HG03457 (cell line): ENCODE measurements at regions not wholly inside any gene's neighbourhood (a gene's known extent, or its start where the extent isn't known, plus 50 kb on each side); places are given as distances from the start of the nearest gene placed in this dataset.
A peak's percentile ranks its signal among the peaks of the same experiment; 100 is the strongest.
"Not testable (repeated sequence)": the region's sequence is repeated elsewhere in the genome, so short reads cannot be mapped to it uniquely, and the experiment has no call there.

Experiments used
- ATAC-seq: cut with Tn5 transposase; IDR thresholded peaks from one replicate; pipeline ENCODE4 v1.9.1; 2021; ENCODE audit warnings: moderate number of reproducible peaks; ENCODE audit not compliant: unreplicated experiment

GRCh38 chr12:91896286-91897024 is 249.2 kb downstream of the BTG1 start:
- ATAC-seq, result no peak

DNA sequence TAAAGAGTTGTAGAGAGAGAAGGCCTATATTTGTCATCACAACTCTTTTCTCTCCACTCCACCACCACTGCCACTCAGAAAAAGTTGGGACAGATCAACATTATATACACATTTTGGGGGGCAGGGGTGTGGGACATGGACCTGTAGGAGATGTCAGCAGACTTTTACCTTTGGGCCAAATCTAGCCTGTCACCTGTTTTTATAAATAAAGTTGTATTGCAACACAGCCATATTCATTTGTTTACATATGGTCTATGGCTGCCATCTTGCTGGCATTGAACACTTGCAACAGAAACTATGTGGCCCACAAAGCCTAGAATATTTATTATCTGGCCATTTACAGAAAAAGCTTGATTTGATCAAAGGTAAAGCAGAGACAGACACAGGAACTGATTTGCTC is 250.7 kb downstream of the BTG1 start:
- no peak for ATAC-seq

- ATAC-seq, result no peak
Observed at GRCh38 chr12:91893476-91893875, 252.2 kb downstream of the BTG1 start.

GRCh38 chr12:91892081-91892855 is 253.4 kb downstream of the BTG1 start:
- ATAC-seq, result no peak

- no peak for ATAC-seq
Observed at GRCh38 chr12:91890742-91891141, 254.9 kb downstream of the BTG1 start.

DNA sequence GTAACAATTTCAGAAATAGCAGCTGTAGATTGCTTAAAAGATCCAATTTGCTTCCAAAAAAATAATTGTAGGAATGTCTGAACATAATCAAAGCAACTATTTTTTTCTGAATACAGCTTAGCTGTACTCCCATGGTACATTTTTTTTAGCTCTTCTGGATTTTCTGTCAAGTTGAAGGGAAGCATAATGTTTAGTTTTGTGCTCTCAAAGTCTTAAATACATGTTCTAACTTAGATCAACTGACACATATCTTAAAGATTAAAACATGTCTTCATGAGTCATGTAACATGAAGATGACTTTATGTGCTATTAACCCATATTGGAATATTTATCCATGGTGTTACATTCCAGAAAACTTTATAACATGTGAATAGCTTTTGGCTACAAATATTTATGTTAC is 255.7 kb downstream of the BTG1 start:
- ATAC-seq, result no peak

GRCh38 chr12:91889059-91889458 is 256.6 kb downstream of the BTG1 start:
- no peak for ATAC-seq

GRCh38 chr12:91887957-91888356 is 257.7 kb downstream of the BTG1 start:
- no peak for ATAC-seq

GRCh38 chr12:91885851-91886731 is 259.6 kb downstream of the BTG1 start:
- no peak for ATAC-seq

DNA sequence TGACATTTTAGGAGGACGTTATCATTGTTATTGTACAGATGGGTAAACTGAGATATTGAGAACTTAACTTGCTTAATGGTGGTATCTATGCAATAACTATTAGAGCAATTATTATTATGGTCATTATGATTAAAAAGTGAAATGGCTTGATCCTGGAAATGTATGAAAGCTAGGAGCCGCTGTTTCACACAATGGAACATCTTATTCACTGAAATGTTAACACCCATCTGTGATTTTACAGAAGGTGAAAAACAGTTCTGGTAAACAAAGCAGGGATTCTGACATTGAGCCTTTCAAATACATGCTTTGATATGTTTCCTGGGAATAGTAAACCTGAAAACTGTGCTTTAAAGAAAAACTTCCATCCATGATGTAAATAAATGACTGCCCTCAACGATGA is 261.4 kb downstream of the BTG1 start:
- ATAC-seq, result no peak

DNA sequence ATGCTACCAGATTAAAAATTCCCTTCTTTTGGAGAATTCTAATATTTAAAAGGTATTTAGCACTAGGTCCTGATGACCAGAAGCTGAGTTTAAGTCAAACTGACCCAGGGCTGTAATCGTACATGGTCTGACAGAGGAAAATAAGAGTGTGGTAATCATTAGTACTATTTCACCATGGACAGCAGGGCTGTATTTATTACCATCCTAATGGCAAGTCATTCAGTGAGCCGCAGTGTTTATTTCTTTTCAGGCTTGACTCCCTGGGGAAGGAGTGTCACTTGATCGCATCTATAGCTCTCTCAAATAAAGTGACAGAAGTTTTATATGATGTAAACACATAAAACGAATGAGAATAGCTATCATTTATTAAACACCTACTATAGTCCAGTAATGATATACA is 261.8 kb downstream of the BTG1 start:
- no peak for ATAC-seq

DNA sequence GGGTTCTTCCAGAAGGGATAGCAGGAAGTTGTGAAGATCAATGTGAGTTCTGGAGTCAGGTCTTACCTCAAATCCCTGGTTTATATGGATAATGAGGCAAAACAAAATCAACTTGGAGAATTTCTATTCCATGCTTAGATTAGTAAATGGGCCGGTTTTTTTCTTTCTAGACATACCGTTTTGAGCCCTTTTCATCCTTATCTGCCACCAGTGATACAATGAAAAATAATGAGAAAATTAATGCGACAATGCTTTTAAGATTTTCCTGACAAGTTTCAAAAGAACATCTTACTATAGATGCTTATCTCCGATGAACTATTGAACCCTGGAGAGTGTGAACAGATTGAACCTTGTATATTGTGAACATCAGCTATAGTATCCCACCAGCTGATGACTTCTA is 262.7 kb downstream of the BTG1 start:
- no peak for ATAC-seq

- no peak for ATAC-seq
Observed at GRCh38 chr12:91880528-91880927, 265.1 kb downstream of the BTG1 start.

GRCh38 chr12:91877456-91878235 is 268.0 kb downstream of the BTG1 start:
- no peak for ATAC-seq

- ATAC-seq, result peak; percentile 88
Observed at GRCh38 chr12:91877022-91877421, 268.6 kb downstream of the BTG1 start.

DNA sequence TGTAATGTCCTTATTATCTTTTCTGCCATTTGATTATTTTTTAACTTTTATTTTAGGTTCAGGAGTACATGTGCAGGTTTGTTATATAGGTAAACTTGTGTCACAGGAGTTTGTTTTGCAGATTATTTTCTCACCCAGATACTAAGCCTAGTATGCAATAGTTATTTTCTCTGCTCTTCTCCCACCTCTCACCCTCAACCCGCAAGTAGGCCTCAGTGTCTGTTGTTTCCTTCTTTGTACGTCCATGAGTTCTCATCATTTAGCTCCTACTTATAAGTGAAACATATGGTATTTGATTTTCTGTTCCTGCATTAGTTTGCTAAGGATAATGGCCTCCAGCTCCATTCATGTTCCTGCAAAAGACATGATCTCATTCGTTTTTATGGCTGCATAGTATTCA is 270.0 kb downstream of the BTG1 start:
- ATAC-seq, result not testable (repeated sequence)

DNA sequence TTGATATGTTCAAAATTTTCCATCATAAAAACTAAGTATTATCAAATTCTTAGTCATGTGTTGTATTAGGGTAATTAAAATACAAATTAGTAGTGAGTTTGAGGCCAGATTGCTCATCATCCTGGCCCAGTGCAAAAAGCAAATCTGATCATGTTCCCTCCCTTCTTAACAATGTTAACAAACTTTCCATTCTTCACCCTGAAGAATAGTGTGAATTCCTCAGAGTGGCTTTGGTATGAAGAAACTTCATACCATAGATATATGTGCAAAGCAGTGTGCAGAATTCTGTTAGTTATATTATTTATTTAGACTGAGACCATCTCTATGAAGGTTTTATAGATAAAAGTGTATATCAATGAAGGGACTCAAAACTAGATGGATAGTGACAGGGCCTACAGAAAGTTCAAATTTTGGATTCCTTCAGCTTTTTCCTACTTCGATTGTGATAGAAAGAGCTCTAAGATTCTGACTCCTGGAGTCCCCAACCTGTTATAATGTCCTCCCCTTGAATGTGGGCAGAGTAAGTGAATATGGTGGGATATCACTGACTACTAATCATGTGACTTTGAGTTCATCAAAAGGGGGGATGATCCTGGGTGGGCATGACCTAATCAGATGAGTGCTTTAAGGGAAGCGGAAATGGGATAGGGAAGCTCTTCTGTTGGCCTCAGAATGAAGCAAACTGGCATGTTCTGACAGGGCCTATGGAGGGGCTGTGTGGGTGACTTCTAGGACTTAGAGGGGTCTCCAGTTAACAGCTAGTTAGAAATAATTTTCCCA is 271.4 kb downstream of the BTG1 start:
- ATAC-seq, result no peak

GRCh38 chr12:91871751-91872150 is 273.9 kb downstream of the BTG1 start:
- no peak for ATAC-seq

DNA sequence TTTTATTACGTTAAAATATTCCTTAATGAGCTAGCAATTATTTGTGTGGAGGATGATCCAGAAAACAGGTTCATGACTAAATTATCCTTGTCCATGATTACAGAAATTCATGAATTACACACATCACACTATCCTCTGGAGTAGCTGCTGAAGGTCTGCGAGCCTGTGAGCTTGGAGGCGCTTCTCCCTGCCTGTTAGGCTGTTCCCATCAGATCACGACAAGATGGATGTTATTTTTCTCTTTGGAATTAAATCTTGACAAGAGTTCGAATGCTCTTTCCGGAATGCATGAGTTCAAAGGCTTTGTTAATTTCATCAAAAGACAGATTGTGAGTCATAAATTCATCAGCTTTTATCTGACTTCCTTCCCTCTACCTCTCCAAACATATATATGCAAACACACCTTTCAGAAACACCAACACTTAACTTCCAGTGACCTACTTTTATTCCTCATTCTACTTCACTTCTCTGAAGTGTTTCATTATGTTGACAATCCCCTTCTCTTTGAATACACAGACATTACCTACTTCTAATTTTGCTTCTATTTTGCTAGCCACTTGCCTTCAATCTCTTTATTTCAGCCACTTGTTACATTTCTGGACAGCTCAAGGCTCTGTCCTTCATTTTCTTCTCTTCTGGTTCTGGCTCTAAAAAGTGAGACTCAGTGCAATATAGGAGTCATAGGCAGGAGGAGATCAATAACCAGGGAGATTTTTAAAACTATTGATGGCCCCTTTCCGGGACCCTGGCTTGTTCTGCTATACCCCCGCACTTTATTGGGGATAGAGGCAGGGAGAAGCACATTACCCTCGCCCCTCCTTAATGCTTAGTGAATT is 274.6 kb downstream of the BTG1 start:
- ATAC-seq, result no peak
